Ureter (tissue), 1 donor: ENCODE measurements at regions not wholly inside any gene's neighbourhood (a gene's known extent, or its start where the extent isn't known, plus 50 kb on each side); places are given as distances from the start of the nearest gene placed in this dataset.
A peak's percentile ranks its signal among the peaks of the same experiment; 100 is the strongest.
"Not testable (repeated sequence)": the region's sequence is repeated elsewhere in the genome, so short reads cannot be mapped to it uniquely, and the experiment has no call there.

ENCODE experiments used
- DNase-seq: peaks from one replicate; pipeline ENCODE4 v3.0.0-alpha.2; 2020; ENCODE audit warnings: low spot score
- donor health status: DM: yes; HTN: yes; CAD: no.

DNA sequence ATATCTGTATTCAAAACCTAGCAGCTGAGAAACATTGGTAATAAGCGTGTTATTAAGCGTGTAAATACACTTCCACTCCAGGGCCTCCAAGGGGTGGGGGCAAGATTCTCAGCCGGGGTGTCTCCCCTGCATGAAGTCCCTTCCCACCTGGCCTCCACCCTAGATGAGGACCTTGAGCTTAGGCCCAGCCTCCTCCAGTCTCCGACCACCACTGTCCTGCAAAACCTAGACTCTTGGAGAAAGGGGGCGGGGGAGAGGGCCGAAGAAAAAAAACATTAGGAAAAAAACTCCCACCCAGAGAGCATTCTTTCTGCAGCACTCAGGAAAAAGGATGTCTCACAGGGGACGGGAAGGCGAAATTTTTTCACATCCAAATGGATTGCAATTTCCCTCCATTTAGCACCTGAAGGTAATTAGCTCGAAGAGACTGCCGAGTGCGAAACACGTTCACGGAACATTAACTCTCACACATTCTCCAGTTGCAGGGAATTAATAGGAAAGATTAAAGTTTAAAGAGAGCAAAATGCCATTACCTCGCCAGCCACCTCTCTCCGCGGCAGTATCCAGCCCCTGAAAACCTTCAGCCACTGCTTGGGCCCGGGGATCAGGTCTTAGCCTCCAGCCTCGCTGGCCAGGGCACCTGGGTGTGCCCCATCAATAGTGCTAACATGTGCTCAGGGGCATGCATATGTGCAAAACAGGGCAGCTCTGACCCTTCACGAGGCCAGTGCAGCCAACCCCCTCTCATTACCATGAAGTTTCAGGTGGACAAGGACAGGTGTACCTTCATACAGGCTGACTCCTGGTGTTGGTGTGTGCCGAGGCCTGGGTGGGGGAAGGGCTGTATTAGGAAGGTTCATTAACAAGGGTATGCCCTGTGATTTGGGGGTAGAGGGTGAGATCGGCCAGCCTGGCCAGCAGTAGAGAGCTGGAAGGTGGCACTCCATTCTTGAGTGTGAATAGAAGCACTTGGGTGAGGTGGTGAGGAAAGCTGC is 77.2 kb downstream of the HIF1AN start:
- peak; percentile 26 for DNase-seq

DNA sequence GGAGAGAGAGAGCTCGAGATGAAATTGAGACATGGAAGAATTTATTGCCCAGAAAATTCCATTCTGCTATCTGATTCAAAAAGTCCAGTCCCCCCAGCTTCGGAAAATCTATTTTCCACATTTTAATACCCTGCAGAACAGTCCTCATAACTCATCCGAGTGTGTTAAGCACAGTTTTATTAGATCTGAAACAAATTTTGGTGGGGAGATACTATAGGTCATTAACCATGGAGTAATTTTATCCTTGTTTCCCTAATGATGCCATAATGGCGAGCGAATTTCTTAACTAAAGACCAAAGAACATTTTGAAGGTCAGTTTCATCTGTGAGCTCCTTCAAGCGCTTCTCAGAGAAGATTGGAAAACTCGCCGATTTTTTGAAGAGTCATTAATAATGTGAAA is 78.1 kb downstream of the HIF1AN start:
- DNase-seq = peak; percentile 2

DNA sequence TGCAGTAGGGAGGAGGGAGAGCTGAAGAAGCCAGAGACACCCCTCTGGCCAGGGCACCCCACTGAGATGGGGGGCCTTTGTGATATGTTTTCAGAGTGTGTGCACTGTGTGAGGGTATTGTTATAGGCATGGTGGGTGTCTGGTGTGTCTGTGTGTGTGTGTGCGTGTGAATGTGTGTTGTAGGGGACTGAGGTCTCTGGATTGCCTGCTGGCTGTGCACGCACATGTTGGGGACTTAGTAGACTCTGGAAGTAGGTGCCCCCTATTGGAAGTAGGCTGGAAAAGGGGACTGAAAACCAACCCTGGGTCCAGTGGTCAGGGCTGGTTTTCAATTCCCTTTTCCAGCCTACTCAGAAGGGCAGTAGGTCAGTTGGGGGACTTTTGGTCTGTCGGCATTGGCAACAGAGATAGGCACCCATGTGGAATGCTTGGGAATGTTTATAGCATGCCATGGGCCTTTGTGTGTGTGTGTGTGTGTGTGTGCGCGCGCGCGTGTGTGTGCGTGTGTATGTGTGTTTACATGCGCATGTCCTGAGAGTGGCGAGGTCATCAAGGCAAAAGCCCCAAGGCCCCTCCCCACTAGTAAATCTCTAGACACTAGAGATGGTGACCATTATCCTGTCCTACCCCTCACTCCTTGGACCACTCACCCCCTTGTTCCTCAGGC is 78.8 kb downstream of the HIF1AN start:
- no peak for DNase-seq

DNA sequence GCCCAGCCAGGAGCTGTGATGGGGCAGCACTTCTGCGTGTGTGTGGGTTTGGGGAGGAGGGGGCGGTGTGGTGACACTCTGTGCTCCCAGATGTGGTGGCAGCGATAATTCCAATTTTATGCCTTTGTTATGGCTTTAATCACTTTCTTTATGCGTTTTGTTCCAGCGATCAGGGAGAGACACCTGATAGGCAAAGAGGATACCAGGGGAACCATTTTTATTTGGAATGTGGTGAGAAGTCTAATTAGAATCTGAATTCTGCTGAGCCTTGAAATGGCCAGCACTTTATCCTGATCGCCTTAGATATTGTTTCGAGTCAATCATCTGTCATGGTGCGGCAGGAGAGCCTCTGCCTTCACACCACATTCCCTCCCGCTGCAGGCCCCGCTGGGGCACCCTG is 79.5 kb downstream of the HIF1AN start:
- no peak for DNase-seq

DNA sequence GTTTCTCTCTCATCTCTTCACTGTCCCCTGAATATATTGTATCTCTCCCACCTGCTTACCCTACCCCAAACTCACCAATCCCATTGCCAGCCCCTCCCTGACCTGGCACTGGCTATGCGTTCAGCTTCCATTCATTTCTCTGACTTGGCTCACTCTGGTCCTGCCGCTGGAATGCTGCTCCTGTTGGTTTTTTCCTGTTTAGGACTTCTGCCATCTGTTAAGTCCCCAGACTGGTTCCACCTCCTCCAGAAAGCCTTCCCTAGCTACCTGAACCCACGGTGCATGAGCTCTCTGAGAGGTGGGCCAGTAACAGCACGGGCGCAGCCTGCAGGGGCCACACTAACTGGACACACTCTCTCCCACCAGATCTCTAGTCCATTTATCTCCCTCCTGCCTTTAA is 80.2 kb downstream of the HIF1AN start:
- no peak for DNase-seq

DNA sequence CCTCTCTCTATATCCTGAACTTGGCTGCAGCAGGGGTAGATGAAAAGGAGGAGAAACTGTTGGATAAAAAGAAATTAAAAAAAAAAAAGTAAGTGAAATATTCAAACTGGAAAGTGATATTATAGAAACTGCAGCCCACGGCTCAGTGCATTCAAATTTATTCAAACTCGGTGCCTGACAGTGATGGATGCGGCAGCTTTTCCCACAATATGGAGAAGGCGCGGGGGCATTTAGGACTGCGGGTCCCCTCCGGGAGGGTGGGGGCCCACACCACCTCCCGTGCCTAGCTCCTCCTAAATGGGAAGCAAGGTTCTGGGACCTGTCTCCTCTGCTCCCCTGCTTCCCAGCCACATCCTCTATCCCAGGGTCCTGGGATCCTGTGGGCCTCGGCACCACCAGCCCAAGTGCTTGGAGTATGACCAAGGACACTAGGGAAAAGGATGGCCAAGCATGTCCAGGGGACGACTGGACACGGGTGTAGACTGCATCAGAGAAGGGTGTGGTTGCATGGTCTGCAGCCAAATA is 82.4 kb downstream of the HIF1AN start:
- no peak for DNase-seq

DNA sequence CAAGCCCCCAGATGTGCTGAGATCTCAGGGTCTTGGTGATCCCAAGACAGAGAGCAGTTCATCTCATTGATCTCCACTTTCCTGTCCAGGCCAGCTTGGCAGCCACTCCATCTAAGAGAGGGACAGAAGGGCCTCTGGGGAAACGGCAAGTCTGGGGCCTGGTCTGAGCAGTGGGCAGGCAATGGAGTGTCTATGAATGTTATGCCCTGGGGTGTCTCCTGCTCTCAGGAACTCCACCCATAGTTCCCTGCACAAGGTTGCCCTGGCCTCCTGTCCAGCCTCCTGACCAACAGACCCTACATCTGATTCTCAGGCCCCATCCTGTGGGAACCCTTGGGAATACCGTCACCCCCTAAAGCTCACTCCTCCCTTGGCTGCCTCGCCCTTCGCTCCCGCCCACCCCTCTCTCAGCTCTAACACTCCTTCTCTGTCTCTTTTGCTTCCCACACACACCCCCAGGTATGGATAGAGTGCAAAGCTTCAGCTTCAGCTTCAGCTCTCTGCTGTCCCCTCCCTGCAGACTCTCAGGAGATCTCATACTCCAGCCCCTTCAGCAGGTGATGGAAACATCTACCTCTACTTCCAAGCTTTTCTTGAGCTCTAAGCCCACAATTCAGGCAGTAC is 83.0 kb downstream of the HIF1AN start:
- DNase-seq = no peak

DNA sequence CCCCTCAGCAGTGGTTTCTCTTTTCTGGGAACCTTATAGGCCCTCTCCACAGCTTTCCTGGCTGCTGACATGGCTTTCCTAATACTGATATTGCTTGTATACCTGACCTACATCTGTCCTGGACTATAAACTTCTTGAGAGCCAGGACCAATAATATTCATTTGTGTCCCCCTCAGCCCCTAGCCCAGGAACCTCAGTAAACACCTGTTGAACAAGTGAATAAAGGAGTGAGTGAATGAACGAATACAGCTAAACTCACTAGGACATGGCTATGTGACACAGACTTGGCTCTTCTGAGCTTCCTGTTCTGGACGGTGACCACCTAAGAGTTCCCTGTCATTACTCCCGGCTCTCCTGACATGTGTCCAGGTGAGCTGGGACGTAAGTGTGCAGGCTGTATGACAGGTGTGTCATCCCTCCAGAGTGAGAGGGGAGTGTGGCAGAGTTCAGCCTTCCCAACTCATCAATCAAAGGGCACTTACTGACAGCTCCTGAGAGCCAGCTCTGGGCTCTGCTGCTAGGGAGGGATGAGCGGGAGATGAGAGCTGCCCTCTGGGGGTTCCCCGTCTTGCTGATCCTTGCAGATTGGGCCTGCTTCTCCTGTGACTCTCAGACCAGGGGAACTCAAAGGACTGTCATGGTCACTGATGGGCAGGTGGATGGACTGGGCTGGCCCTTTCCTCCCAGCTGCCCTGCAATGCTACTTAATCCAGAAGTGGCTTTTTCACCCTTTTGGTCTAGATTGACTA is 84.5 kb downstream of the HIF1AN start:
- DNase-seq = no peak

DNA sequence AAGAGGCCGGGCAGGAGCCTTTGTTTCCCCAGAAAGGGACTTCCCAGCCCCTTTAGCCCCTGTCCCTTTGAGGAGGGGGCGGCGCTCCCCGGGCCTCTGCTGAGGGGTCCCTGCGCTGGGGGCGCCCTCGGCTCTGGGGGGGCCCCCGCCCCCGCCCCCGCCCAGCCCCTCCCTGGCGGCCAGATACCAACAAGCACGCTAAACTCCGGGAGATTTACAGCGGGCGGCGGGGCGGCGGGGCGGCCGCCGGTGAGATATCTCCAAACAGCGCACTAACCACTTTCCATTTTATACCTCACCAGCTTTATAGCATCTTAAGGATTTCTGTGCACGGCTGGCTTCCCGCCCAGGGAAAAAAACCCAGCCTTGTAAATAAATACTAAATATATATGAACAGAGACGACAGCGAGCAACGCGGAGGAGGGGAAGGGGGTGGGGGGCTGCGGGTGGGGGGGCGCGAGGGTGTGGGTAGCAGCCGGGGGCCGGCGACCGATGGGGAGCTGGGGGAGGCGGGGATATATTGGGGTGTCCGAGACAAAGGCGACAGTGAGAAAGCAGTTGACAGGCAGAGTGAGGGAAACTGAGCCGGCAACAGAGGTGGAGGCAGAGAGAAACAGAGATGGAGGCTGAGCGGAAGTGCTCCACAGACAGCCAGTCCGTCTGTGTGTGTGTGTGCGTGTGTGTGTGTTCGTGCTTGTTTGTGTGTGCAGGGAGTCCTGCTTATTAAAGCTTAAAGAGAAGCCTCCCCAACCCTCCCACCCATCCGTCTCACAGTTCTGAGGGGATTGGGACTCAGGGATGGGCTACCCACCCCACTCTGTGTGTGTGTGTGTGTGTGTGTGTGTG is 85.8 kb downstream of the HIF1AN start:
- DNase-seq = no peak

DNA sequence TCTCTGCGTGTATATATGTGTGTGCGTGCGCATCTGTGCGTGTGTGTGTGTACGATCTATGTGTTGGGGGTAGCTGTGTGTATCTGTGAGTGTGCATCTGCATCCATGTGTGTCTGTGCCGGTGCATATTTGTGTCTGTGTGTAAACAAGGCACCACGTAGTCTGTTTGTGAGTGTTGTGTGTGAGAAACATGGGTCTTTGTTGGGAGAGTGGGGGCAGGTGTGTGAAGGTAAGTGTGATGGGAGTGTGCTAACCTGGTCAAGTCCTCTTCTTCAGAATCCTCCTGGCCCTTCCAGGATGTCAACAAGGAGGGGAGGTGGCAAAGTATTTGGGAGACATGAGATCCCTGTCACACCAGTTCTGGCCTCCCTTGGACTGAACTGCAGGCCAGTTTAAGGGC is 87.2 kb downstream of the HIF1AN start:
- DNase-seq = no peak

DNA sequence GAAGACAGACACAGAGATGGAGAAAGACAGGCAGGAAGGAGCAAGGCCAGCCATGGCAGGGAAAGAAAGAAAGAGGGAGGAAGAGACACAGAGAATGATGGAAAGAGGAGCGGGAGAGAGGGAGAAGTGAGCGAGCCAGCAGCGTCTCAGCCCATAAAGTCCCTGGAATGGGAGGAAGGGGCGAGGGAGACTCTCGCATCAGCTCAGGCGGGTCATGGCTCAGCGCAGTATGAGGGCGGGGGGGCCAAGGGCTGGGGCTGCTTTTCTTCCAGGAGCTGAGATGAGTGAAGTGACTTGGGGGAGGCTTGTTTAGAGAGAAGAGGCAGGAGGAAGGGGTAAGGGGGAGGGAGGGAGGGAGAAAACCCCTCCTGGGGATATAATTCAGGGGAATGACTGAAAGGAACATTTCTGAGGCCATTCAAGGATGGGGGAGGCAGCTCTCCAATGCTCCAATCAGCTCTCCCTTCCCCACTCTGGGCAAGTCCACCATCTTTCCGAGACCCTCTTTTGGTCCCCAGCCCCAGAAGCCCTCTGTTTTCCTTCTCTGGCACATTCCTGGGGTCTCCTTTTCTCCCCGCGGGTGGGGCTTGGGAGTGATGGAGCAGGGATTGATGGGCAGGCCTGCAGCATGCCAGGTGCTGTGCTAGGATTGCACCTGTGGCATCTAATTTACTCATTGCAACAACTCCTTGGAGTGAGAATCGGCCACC is 87.9 kb downstream of the HIF1AN start:
- no peak for DNase-seq

DNA sequence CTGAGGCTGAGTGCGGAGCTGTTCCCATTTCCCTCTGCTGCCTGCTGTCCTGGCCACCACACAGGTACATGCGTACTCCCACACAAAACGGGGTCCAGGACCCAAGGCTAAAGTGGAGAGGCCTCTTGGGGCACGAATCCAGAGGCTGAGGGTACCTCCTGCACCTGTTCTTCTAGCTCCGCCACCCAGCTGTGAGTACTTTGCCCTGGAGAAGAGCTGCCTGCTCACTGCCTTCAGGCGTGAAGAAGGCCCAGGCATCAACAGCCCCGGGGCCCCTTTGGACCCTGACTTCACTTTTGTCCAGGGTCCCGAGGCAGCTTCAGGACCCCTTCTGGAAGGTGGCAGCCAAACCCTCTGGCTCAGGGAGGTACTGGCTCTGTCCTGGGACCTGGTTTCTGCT is 88.6 kb downstream of the HIF1AN start:
- no peak for DNase-seq

DNA sequence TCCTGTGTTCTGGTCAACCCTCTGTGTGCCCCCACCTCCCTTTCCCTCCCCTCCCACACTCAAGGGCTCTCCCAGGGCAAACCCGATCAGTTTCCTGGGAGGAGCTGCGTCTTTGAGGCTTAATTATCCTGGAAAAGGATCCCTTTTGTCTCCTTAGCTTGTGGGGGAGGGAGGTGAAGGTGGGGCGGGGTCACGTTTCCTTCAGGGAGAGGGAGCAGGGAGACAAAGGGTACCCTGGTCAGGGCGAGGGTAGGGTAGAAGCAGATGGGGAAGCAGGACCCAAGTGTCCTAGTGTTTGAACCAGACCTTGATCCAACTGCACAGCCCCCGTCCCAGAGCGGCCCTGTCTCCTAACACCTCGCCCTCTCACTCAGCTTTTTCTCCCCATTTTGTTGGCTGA is 90.1 kb downstream of the HIF1AN start:
- no peak for DNase-seq

DNA sequence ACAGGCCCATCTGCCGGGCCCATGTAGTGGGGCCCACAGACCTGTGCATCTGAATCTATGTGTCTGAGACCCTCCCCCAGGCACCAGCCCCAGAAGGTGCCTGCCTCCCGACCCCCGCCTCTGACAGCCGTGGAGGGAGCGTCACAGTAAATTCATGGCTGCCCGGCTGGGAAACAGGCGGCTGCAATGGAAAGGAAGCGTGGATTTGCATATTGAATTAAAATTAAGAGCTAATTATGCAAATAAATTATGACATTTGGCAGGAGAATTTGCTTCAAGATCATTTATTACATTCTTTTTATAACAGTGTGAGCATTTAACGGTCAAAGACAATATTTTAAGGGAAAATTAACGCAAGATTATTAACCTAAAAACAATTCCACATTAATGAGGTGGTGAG is 92.3 kb downstream of the HIF1AN start:
- no peak for DNase-seq

DNA sequence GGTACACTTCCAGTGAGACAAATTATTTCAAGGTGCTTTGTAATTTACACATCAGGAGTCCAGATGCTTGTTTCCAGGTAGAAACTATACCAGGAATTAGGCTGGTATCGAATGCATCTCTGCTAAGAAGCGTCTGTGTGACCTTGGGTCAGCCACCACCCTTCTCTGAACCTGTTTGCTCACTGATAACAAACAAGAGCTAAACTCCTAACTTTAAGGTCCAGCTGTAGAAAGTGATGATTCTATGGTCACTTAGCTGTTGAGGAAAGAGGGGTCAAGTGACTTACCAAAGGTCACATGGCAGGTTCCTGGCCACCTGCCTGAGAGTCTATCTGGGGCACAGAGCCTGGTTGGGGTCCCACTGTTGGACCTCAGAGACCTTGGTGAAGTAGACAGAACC is 95.4 kb downstream of the HIF1AN start:
- no peak for DNase-seq

DNA sequence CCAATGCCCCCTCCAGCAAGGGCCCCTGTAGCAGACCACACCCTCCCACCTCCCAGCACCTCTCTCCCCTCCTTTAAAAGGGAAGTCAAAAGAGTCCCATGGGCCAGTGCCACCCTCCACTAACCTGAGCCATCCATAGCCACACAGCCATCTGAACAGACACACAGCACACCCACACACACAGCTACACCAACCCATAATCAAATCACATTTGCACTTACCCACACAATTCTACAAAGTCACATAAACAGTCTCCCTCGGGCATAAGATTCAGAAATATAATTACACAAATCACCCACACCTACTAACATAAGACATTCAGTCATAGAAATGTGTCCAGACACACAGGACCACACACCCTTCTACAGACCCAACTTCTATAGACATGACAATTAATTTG is 96.3 kb downstream of the HIF1AN start:
- no peak for DNase-seq

DNA sequence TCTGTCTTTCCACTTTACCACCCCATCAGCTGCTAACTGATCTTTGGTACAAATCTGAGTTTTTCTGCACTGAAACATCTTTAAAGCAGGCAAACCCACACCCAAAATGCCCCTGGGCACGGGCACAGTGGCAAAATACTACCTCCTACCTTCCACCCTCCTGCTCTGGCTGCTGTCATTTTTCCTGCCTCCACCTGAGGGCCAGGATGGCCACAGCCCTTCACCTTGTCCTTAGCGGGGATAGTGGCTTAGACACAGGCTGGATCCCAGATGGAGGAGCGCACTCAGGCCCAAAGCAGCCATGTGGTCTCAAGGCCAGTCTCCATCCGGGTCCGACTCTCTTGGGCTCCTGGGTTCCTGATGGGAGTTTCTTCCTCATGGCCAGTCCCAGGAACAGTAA is 98.3 kb downstream of the HIF1AN start:
- no peak for DNase-seq

DNA sequence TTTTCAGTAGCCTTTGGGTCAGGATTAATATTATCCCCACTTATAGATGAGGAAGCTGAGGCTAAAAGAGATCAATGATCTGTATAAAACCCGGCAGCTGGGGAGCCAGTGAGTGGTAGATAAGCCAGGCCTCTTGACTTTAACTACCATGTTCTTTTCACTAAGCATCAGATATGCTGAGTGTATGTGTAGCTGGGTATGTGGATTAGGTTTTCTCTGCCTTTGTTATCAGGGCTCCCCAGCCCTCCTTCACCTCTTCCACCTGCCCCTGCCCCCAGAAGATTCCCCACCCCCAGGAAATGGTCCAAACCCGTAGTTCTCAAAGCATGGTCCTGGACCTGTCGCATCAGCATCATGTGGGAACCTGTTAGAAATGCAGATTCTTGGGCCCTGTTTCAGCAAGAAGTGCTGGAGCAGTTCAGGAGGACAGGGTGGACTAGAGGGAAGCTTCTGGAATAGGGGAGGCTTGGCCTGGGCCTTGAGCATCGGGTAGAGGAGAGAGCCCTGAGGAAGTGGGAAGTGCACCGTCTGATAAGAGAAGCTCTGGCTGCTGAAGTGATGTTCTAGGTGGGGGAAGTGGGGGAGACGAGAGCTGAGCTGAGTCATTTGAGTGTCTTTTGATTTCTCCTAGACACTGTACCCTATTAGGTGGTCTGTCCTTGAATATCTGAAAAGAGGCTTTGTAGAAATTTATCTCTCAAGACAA is 101.3 kb downstream of the HIF1AN start:
- DNase-seq = no peak

DNA sequence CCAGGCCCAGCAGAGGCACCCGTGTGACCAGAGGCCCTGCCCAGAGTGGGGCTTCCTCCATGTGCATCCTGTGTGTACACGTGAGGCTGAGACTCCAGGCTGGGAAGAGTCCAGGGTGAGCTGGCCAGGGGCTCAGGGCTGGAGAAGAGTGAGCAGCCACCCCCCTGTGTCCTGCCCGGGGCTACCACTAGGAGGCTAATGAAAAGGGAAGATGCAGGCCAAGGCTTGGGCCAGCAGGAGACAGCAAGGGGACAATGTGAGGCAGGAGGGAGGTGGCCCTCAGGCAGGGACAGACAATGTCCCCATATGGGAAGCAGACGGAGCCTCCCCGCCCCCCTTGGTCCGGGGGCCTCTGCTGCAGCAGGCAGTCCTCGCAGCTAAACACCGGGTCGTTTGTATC is 102.0 kb downstream of the HIF1AN start:
- DNase-seq = no peak

DNA sequence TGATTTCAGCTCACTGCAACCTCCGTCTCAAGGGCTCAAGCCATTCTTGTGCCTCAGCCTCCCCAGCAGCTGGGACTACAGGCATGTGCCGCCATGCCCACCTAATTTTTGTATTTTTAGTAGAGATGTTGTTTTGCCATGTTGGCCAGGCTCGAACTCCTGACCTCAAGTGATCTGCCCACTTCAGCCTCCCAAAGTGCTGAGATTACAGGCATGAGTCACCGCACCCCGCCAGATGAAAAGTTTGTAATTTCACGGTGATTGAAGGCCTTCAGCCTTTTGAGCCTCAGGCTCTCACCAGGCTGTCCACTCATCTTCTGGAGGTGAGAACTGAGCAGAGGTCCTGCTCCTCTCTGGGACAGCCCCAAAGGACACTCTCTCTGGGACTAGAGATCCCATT is 103.2 kb downstream of the HIF1AN start:
- DNase-seq = not testable (repeated sequence)
